Lower leg skin (tissue), 3 donors: ENCODE measurements at regions not wholly inside any gene's neighbourhood (a gene's known extent, or its start where the extent isn't known, plus 50 kb on each side); places are given as distances from the start of the nearest gene placed in this dataset.

Source experiments
- POLR2A ChIP-seq, 2 donors: fragments of 450-650 bp; IDR thresholded peaks; one replicate each; pipeline ENCODE4 v1.6.1; 2016 to 2017; ENCODE audit warnings: antibody characterized with exemption in 2 of 2, mild to moderate bottlenecking in 1 of 2, moderate library complexity in 1 of 2
- TF ChIP-seq, protein P1 (sequence below), 3 donors: fragments of 450-650 bp; IDR thresholded peaks; one replicate each; pipeline ENCODE4 v1.5.1; 2016; ENCODE audit warnings: antibody characterized with exemption in 3 of 3, mild to moderate bottlenecking in 3 of 3, moderate library complexity in 2 of 3

- TF ChIP-seq, protein P1, sequence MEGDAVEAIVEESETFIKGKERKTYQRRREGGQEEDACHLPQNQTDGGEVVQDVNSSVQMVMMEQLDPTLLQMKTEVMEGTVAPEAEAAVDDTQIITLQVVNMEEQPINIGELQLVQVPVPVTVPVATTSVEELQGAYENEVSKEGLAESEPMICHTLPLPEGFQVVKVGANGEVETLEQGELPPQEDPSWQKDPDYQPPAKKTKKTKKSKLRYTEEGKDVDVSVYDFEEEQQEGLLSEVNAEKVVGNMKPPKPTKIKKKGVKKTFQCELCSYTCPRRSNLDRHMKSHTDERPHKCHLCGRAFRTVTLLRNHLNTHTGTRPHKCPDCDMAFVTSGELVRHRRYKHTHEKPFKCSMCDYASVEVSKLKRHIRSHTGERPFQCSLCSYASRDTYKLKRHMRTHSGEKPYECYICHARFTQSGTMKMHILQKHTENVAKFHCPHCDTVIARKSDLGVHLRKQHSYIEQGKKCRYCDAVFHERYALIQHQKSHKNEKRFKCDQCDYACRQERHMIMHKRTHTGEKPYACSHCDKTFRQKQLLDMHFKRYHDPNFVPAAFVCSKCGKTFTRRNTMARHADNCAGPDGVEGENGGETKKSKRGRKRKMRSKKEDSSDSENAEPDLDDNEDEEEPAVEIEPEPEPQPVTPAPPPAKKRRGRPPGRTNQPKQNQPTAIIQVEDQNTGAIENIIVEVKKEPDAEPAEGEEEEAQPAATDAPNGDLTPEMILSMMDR (IDR thresholded peaks at IDR 0.05) = no peak
- no peak for TF ChIP-seq POLR2A (IDR thresholded peaks at IDR 0.05)
These were observed 52.1 kb downstream of the MPP7 start for GRCh38 chr10:28250782-28251181.
